ENCODE measurements at regions not wholly inside any gene's neighbourhood (a gene's known extent, or its start where the extent isn't known, plus 50 kb on each side); places are given as distances from the start of the nearest gene placed in this dataset.

GRCh38 chr9:72440378-72440777 lies 75.4 kb upstream of the ZFAND5 start:
- TF ChIP-seq, protein P1, sequence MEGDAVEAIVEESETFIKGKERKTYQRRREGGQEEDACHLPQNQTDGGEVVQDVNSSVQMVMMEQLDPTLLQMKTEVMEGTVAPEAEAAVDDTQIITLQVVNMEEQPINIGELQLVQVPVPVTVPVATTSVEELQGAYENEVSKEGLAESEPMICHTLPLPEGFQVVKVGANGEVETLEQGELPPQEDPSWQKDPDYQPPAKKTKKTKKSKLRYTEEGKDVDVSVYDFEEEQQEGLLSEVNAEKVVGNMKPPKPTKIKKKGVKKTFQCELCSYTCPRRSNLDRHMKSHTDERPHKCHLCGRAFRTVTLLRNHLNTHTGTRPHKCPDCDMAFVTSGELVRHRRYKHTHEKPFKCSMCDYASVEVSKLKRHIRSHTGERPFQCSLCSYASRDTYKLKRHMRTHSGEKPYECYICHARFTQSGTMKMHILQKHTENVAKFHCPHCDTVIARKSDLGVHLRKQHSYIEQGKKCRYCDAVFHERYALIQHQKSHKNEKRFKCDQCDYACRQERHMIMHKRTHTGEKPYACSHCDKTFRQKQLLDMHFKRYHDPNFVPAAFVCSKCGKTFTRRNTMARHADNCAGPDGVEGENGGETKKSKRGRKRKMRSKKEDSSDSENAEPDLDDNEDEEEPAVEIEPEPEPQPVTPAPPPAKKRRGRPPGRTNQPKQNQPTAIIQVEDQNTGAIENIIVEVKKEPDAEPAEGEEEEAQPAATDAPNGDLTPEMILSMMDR (conservative IDR thresholded peaks at IDR 0.05): no peak
- no peak for TF ChIP-seq EZH2 (IDR thresholded peaks at IDR 0.05; ENCODE audit: low read depth)
